GM12864 (cell line): ENCODE measurements at regions not wholly inside any gene's neighbourhood (a gene's known extent, or its start where the extent isn't known, plus 50 kb on each side); places are given as distances from the start of the nearest gene placed in this dataset.

ENCODE experiments used
- DNase-seq: peaks from one replicate; pipeline ENCODE4 v3.0.0-alpha.2; 2011; ENCODE audit warnings: low read depth
- H3K4me3 ChIP-seq: 2 replicates; pipeline ENCODE4 v1.5.1; 2011; ENCODE audit warnings: mild to moderate bottlenecking, low read depth, low read length, control low read depth
- TF ChIP-seq, protein P1 (sequence below): IDR thresholded peaks from 2 replicates; pipeline ENCODE4 v1.5.1; 2011; ENCODE audit warnings: low read depth, mild to moderate bottlenecking, moderate library complexity, low read length, control low read depth, inconsistent platforms; ENCODE audit errors: missing control alignments

DNA sequence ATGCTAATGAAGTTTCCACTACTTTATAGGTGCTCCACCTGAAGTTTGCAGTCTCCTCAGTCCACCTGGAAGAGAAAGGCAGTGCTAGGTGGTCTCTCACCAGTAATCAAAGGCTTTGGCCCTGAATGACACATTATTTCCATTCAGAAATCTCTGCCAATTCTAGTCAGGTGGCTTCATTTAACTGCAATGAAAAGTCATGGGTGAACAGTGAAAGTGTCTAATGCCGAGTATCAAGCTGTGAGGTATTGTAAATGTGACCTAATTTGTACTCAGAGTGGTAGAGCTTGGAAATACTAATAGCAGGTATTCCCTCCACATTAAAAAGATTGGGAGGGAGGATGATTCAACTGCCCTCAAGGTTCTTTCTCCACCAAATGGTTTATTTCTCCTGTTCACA lies 220.9 kb upstream of the LRFN5 start:
- H3K4me3 ChIP-seq: no peak overlapping the region
- TF ChIP-seq, protein P1, sequence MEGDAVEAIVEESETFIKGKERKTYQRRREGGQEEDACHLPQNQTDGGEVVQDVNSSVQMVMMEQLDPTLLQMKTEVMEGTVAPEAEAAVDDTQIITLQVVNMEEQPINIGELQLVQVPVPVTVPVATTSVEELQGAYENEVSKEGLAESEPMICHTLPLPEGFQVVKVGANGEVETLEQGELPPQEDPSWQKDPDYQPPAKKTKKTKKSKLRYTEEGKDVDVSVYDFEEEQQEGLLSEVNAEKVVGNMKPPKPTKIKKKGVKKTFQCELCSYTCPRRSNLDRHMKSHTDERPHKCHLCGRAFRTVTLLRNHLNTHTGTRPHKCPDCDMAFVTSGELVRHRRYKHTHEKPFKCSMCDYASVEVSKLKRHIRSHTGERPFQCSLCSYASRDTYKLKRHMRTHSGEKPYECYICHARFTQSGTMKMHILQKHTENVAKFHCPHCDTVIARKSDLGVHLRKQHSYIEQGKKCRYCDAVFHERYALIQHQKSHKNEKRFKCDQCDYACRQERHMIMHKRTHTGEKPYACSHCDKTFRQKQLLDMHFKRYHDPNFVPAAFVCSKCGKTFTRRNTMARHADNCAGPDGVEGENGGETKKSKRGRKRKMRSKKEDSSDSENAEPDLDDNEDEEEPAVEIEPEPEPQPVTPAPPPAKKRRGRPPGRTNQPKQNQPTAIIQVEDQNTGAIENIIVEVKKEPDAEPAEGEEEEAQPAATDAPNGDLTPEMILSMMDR: no peak
- no peak for DNase-seq

GRCh38 chr14:41380017-41380416 lies 226.7 kb upstream of the LRFN5 start:
- TF ChIP-seq, protein P1: no peak

GRCh38 chr14:41378526-41378925 lies 228.2 kb upstream of the LRFN5 start:
- H3K4me3 ChIP-seq: no peak overlapping the region
- TF ChIP-seq, protein P1: no peak
- DNase-seq: no peak

More at GRCh38 chr14:41380017-41380416, 226.7 kb upstream of the LRFN5 start:
- H3K4me3 ChIP-seq: no peak overlapping the region
- DNase-seq: no peak

DNA sequence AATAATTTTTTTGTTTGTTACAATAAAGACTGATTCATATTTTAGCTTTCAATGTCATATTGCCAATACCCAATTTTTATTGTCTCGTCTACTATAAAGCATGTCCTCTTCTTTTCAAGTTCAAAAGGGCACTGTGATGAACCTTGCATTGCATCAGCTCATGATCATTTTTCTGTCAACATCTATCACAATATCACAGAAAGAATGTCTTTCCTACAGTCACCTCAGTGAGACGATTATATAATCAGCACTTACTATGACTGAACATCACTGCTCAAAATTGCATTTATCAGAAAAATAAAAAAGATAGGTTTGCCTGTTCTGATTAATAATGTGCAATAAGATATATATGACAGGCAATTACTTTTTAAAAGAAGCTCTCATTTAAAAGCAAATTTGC lies 228.7 kb upstream of the LRFN5 start:
- no peak overlapping the region for H3K4me3 ChIP-seq
- no peak for DNase-seq
- TF ChIP-seq, protein P1: no peak

DNA sequence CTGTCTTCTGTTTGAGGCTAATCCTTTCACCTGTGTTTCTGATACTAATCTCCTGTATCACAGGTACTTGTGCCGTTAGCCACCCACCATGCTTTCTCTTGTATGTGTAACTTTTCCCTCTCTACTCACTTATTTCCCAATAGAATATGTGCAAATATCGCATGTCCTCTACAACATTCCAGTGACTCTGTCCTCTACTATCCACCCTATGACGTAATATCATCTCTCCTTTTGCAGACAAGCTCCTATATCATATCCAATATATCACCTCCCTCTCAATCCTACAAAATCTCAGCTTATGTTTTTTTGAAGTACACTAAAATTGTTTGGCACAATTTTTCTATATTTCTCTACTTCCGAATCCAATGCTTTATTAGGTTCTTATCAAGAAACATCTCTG lies 232.6 kb upstream of the LRFN5 start:
- TF ChIP-seq, protein P1: no peak
- H3K4me3 ChIP-seq: no peak overlapping the region
- DNase-seq: no peak

DNA sequence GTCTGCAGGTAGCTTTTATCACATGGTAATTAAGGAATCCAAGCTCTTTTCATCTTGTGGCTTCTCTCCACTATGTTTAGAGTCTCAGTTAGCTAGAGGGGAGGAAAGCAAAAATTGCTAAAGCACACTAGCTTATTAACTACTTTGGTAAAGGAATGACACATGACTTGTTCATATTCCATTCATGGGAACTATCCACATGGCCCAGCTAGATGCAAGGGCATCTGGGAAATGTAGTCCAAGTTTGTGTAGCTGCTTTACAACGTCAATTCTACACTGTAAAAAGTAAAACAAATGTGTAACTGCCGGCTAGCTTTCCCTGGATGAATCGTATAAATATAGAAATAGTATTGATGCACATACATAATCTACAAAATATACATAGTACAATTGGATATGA lies 244.5 kb upstream of the LRFN5 start:
- TF ChIP-seq, protein P1: no peak
- DNase-seq: no peak
- no peak overlapping the region for H3K4me3 ChIP-seq

DNA sequence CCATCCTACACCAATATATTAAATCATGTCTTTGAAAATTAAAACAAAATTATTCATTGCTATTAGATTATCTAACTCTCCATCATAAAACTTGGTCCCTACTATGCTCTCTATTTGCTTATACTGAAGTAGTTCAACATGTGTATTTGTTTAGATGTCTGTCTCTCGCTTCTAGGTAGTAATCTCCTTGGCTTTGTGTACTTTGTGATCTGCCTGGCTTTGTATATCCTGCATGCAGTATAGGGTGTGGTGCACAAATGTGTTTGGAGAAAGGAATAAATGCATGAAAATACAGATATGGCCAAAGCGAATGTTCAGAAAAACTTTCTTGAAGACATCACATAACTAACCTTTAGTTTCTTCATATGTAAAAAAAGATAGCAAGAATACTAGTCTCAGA lies 246.6 kb upstream of the LRFN5 start:
- TF ChIP-seq, protein P1: no peak
- no peak for DNase-seq
- no peak overlapping the region for H3K4me3 ChIP-seq
